ENCODE measurements at regions not wholly inside any gene's neighbourhood (a gene's known extent, or its start where the extent isn't known, plus 50 kb on each side); places are given as distances from the start of the nearest gene placed in this dataset.

GRCh38 chr18:10374195-10374594 lies 80.2 kb upstream of the APCDD1 start:
- in situ Hi-C loops (cut with HindIII; ENCODE audit: low sequenced_read_pairs): no loop called here
- no peak for DNase-seq (ENCODE audit: low spot score)

GRCh38 chr18:10374636-10375293 lies 79.7 kb upstream of the APCDD1 start:
- in situ Hi-C loops (cut with HindIII; ENCODE audit: low sequenced_read_pairs): no loop called here
- DNase-seq (ENCODE audit: low spot score): no peak

GRCh38 chr18:10376731-10377130 lies 77.7 kb upstream of the APCDD1 start:
- no peak for DNase-seq (ENCODE audit: low spot score)
- in situ Hi-C loops (cut with HindIII; ENCODE audit: low sequenced_read_pairs): no loop called here

- in situ Hi-C loops (cut with HindIII; ENCODE audit: low sequenced_read_pairs): no loop called here
- DNase-seq (ENCODE audit: low spot score): no peak
These were observed 76.5 kb upstream of the APCDD1 start for GRCh38 chr18:10377956-10378355.

GRCh38 chr18:10378688-10379420 lies 75.6 kb upstream of the APCDD1 start:
- in situ Hi-C loops (cut with HindIII; ENCODE audit: low sequenced_read_pairs): no loop called here
- DNase-seq (ENCODE audit: low spot score): no peak

- DNase-seq (ENCODE audit: low spot score): no peak
- in situ Hi-C loops (cut with HindIII; ENCODE audit: low sequenced_read_pairs): no loop called here
These were observed 74.9 kb upstream of the APCDD1 start for GRCh38 chr18:10379522-10379921.

- in situ Hi-C loops (cut with HindIII; ENCODE audit: low sequenced_read_pairs): no loop called here
- no peak for DNase-seq (ENCODE audit: low spot score)
These were observed 72.9 kb upstream of the APCDD1 start for GRCh38 chr18:10381516-10381915.

GRCh38 chr18:10381951-10382350 lies 72.5 kb upstream of the APCDD1 start:
- no peak for DNase-seq (ENCODE audit: low spot score)
- in situ Hi-C loops (cut with HindIII; ENCODE audit: low sequenced_read_pairs): no loop called here

- in situ Hi-C loops (cut with HindIII; ENCODE audit: low sequenced_read_pairs): no loop called here
- DNase-seq (ENCODE audit: low spot score): no peak
These were observed 68.4 kb upstream of the APCDD1 start for GRCh38 chr18:10386049-10386448.

GRCh38 chr18:10386956-10387355 lies 67.5 kb upstream of the APCDD1 start:
- in situ Hi-C loops (cut with HindIII; ENCODE audit: low sequenced_read_pairs): no loop called here
- DNase-seq (ENCODE audit: low spot score): no peak

GRCh38 chr18:10387399-10387798 lies 67.0 kb upstream of the APCDD1 start:
- in situ Hi-C loops (cut with HindIII; ENCODE audit: low sequenced_read_pairs): no loop called here
- peak; percentile 32 for DNase-seq (ENCODE audit: low spot score)

GRCh38 chr18:10388373-10388772 lies 66.1 kb upstream of the APCDD1 start:
- DNase-seq (ENCODE audit: low spot score): no peak
- in situ Hi-C loops (cut with HindIII; ENCODE audit: low sequenced_read_pairs): no loop called here

- in situ Hi-C loops (cut with HindIII; ENCODE audit: low sequenced_read_pairs): no loop called here
These were observed 62.9 kb upstream of the APCDD1 start for GRCh38 chr18:10391506-10391905.

GRCh38 chr18:10397004-10397403 lies 57.4 kb upstream of the APCDD1 start:
- in situ Hi-C loops (cut with HindIII; ENCODE audit: low sequenced_read_pairs): no loop called here
- no peak for DNase-seq (ENCODE audit: low spot score)

More at GRCh38 chr18:10391506-10391905, 62.9 kb upstream of the APCDD1 start:
- DNase-seq (ENCODE audit: low spot score): no peak

- peak; percentile 31 for DNase-seq (ENCODE audit: low spot score)
- in situ Hi-C loops (cut with HindIII; ENCODE audit: low sequenced_read_pairs): no loop called here
These were observed 55.9 kb upstream of the APCDD1 start for GRCh38 chr18:10398571-10398970.

- DNase-seq (ENCODE audit: low spot score): no peak
- in situ Hi-C loops (cut with HindIII; ENCODE audit: low sequenced_read_pairs): no loop called here
These were observed 55.0 kb upstream of the APCDD1 start for GRCh38 chr18:10399465-10399864.

- DNase-seq (ENCODE audit: low spot score): no peak
- in situ Hi-C loops (cut with HindIII; ENCODE audit: low sequenced_read_pairs): no loop called here
These were observed 53.7 kb upstream of the APCDD1 start for GRCh38 chr18:10400534-10401307.

- DNase-seq (ENCODE audit: low spot score): no peak
- in situ Hi-C loops (cut with HindIII; ENCODE audit: low sequenced_read_pairs): no loop called here
These were observed 52.9 kb upstream of the APCDD1 start for GRCh38 chr18:10401521-10401920.

GRCh38 chr18:10401930-10402329 lies 52.5 kb upstream of the APCDD1 start:
- in situ Hi-C loops (cut with HindIII; ENCODE audit: low sequenced_read_pairs): no loop called here
- DNase-seq (ENCODE audit: low spot score): no peak

GRCh38 chr18:10402871-10403559 lies 51.4 kb upstream of the APCDD1 start:
- no peak for DNase-seq (ENCODE audit: low spot score)
- in situ Hi-C loops (cut with HindIII; ENCODE audit: low sequenced_read_pairs): no loop called here

All from G401 (cell line).